IPS DF 6.9 (cell line): ENCODE measurements at regions not wholly inside any gene's neighbourhood (a gene's known extent, or its start where the extent isn't known, plus 50 kb on each side); places are given as distances from the start of the nearest gene placed in this dataset.

Experiments used
- DNase-seq: peaks from one replicate; pipeline ENCODE4 v3.0.0-alpha.2; 2013; ENCODE audit warnings: low read depth, low spot score
- H3K27ac ChIP-seq: one replicate; pipeline ENCODE4 v1.5.1; 2013; ENCODE audit warnings: low read length, control low read depth
- H3K27me3 ChIP-seq: 2 replicates; pipeline ENCODE4 v1.6.1; 2013; ENCODE audit warnings: mild to moderate bottlenecking, low read length; ENCODE audit not compliant: control insufficient read depth, insufficient read depth
- H3K36me3 ChIP-seq: 2 replicates; pipeline ENCODE4 v1.6.1; 2013; ENCODE audit warnings: low read length; ENCODE audit not compliant: control insufficient read depth, insufficient read depth
- H3K4me1 ChIP-seq: 2 replicates; pipeline ENCODE4 v1.6.1; 2013; ENCODE audit warnings: low read length; ENCODE audit not compliant: control insufficient read depth, insufficient read depth
- H3K4me3 ChIP-seq: 2 replicates; pipeline ENCODE4 v1.5.1; 2013; ENCODE audit warnings: mild to moderate bottlenecking, low read length
- H3K9me3 ChIP-seq: 2 replicates; pipeline ENCODE4 v1.6.1; 2013; ENCODE audit warnings: low read length, inconsistent platforms; ENCODE audit not compliant: control insufficient read depth, insufficient read depth
- whole genome bisulfite sequencing: extraction: QIAGEN DNeasy Blood & Tissue Kit; methylation state at CpG from one replicate; pipeline ENCODE4 v1.1.7; 2013; ENCODE audit warnings: mixed read lengths, missing lambda C conversion rate; ENCODE audit not compliant: insufficient read length, insufficient coverage; 5-methylcytosine and 5-hydroxymethylcytosine counted together

GRCh38 chr20:57990396-57990987, 238.0 kb downstream of the ANKRD60 start:
- WGBS = no CpG with 5 or more reads among the region's 8 CpGs
- Histone ChIP-seq H3K27ac (no peak overlapping the region), H3K36me3 (no peaks in the 10 kb centered on the region), H3K4me1 (no peaks in the 10 kb centered on the region), H3K9me3 (no peaks in the 10 kb centered on the region), H3K27me3 (no peaks in the 10 kb centered on the region), H3K4me3 (no peak overlapping the region)
- no peak for DNase-seq

DNA sequence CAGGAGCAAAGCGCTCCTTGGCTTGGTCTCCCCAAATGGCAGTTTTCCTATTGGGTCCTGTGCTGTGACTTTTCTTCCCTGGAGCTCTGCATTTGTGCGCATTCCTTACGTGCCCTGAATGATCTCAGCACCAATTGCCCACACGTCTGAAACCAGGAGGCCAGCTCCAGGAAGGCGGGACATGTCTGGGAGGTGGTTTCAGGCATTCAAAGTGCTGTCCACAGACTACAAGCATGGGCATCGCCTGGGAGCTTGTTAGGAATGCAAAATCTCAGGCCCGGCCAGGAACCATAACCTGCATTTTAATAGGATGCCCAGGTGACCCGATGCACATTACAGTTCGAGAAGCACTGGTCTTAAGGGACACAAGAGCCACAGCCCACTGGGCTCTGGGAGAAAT, 239.6 kb downstream of the ANKRD60 start:
- no peak overlapping the region for H3K27ac ChIP-seq
- H3K4me3 ChIP-seq = no peak overlapping the region
- no peaks in the 10 kb centered on the region for H3K27me3 ChIP-seq
- no peaks in the 10 kb centered on the region for H3K9me3 ChIP-seq
- WGBS = no CpG with 5 or more reads among the region's 9 CpGs
- no peak for DNase-seq
- H3K4me1 ChIP-seq = no peaks in the 10 kb centered on the region
- no peaks in the 10 kb centered on the region for H3K36me3 ChIP-seq

GRCh38 chr20:57988422-57988821, 240.0 kb downstream of the ANKRD60 start:
- H3K27ac ChIP-seq = no peak overlapping the region
- no peaks in the 10 kb centered on the region for H3K36me3 ChIP-seq
- DNase-seq = no peak
- H3K27me3 ChIP-seq = no peaks in the 10 kb centered on the region
- WGBS = 100% methylated on average over 1 of the region's 3 CpGs
- H3K4me1 ChIP-seq = no peaks in the 10 kb centered on the region
- no peak overlapping the region for H3K4me3 ChIP-seq
- H3K9me3 ChIP-seq = no peaks in the 10 kb centered on the region

- Histone ChIP-seq H3K9me3 (no peaks in the 10 kb centered on the region), H3K4me1 (no peaks in the 10 kb centered on the region), H3K36me3 (no peaks in the 10 kb centered on the region), H3K4me3 (no peak overlapping the region), H3K27me3 (no peaks in the 10 kb centered on the region), H3K27ac (no peak overlapping the region)
- DNase-seq = no peak
- WGBS = no CpG with 5 or more reads among the region's 6 CpGs
These were observed 240.8 kb downstream of the ANKRD60 start for GRCh38 chr20:57987659-57988058.

GRCh38 chr20:57986666-57987065, 241.8 kb downstream of the ANKRD60 start:
- DNase-seq = no peak
- H3K9me3 ChIP-seq = no peaks in the 10 kb centered on the region
- H3K4me1 ChIP-seq = no peaks in the 10 kb centered on the region
- no peak overlapping the region for H3K4me3 ChIP-seq
- H3K27me3 ChIP-seq = no peaks in the 10 kb centered on the region
- no peaks in the 10 kb centered on the region for H3K36me3 ChIP-seq
- H3K27ac ChIP-seq = no peak overlapping the region
- WGBS = no CpG with 5 or more reads among the region's 6 CpGs

GRCh38 chr20:57985278-57985677, 243.2 kb downstream of the ANKRD60 start:
- H3K36me3 ChIP-seq = no peaks in the 10 kb centered on the region

DNA sequence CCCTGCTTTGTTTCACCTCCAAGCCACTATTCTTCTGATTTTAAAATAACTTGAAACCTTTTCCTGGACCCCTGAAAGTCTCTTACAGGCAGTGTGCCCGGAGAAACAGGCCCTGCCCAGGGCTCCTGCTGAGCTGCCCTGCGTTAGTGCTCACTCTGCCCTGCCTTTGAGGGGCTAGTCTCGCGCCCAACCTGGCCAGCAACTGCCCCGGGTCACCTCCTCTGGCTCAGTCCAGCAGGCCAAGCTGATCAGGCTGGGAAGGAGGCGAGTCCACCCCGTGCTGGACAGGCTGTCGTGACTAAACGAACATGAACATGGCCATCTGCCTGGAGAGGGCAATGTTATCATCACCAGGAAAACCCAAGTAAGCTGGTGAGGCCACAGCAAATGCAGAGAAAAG, 245.4 kb downstream of the ANKRD60 start:
- Histone ChIP-seq H3K27me3 (no peaks in the 10 kb centered on the region), H3K9me3 (no peaks in the 10 kb centered on the region), H3K4me1 (no peaks in the 10 kb centered on the region), H3K4me3 (no peak overlapping the region), H3K36me3 (no peaks in the 10 kb centered on the region), H3K27ac (no peak overlapping the region)
- no peak for DNase-seq
- WGBS = no CpG with 5 or more reads among the region's 9 CpGs

More at GRCh38 chr20:57985278-57985677, 243.2 kb downstream of the ANKRD60 start:
- no peak overlapping the region for H3K27ac ChIP-seq
- no peaks in the 10 kb centered on the region for H3K27me3 ChIP-seq
- whole genome bisulfite sequencing = no CpG with 5 or more reads among the region's 5 CpGs
- no peaks in the 10 kb centered on the region for H3K9me3 ChIP-seq
- no peak overlapping the region for H3K4me3 ChIP-seq
- DNase-seq = no peak
- no peaks in the 10 kb centered on the region for H3K4me1 ChIP-seq

DNA sequence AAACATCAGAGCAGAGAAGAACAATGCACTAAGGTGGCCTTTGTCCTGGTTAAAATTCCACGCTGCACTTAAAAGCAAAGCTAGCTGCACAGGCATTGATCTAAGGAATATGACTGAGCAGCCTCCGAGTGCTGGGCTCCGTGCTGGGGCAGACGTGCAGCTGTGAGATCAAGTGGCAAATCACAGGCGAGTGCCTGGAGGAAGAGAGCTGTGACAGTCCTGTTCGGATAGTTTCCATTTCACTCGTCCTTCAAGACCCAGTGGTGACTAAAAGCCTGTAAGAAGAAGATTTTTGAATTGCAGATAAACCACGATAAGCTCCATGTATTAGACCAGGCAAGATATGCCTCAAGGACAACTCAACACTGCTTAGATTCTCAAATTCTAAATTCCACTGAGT, 247.9 kb downstream of the ANKRD60 start:
- no CpG with 5 or more reads among the region's 8 CpGs for whole genome bisulfite sequencing
- Histone ChIP-seq H3K4me3 (no peak overlapping the region), H3K4me1 (no peaks in the 10 kb centered on the region), H3K27ac (no peak overlapping the region), H3K9me3 (no peaks in the 10 kb centered on the region), H3K36me3 (no peaks in the 10 kb centered on the region), H3K27me3 (no peaks in the 10 kb centered on the region)
- no peak for DNase-seq

DNA sequence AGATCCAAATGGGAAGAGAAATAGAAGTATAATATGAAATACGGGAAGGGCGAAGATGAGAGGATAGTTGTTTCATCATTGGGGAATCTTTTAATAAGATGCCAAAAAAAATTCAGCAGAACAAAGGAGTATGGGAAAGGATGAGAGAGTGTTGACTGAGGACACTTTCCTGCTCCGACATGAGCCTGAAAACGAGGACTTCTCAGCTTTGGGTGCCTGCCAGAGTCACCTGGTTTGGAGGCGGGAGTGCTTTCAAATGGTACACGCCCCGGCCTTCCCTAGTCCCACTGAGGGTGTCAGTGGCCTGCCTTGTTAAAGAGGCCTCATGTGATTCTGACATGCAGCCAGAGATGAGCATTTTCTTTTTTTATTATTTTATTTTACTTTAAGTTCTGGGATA, 250.9 kb downstream of the ANKRD60 start:
- H3K4me3 ChIP-seq = no peak overlapping the region
- no peaks in the 10 kb centered on the region for H3K4me1 ChIP-seq
- H3K36me3 ChIP-seq = no peaks in the 10 kb centered on the region; the same call in 1 of the 2 replicates
- no peaks in the 10 kb centered on the region for H3K9me3 ChIP-seq
- 100% methylated on average over 2 of the region's 7 CpGs for WGBS
- H3K27me3 ChIP-seq = no peaks in the 10 kb centered on the region
- DNase-seq = no peak
- H3K27ac ChIP-seq = no peak overlapping the region

DNA sequence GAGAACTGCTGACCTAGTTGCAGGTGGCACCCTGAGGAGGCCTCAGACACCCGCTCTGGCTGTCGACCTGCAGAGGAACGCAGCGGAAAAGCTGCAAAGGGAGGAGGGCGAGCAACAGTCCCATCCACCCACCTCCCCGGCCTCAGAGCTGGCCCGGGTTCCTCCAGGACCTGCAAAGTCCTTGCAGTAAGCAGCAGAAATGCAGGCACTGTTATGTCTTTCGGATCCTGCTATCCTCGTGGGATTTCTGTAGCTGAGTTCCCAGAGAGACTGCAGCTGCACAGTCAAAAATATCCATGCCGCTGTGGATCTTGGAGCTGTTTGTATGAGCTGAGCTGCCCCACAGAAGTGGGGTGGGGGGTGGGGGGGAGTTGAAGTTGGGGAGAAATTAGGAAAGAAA, 251.3 kb downstream of the ANKRD60 start:
- H3K4me3 ChIP-seq = no peak overlapping the region
- no peaks in the 10 kb centered on the region for H3K9me3 ChIP-seq
- no CpG with 5 or more reads among the region's 10 CpGs for WGBS
- no peaks in the 10 kb centered on the region for H3K4me1 ChIP-seq
- no peaks in the 10 kb centered on the region for H3K27me3 ChIP-seq
- no peak overlapping the region for H3K27ac ChIP-seq
- no peaks in the 10 kb centered on the region; the same call in 1 of the 2 replicates for H3K36me3 ChIP-seq
- no peak for DNase-seq

- 100% methylated on average over 1 of the region's 3 CpGs for WGBS
- H3K27ac ChIP-seq = no peak overlapping the region
- no peaks in the 10 kb centered on the region for H3K27me3 ChIP-seq
These were observed 253.6 kb downstream of the ANKRD60 start for GRCh38 chr20:57974863-57975262.

More at GRCh38 chr20:57974863-57975262, 253.6 kb downstream of the ANKRD60 start:
- H3K9me3 ChIP-seq = no peaks in the 10 kb centered on the region
- DNase-seq = no peak
- no peaks in the 10 kb centered on the region for H3K4me1 ChIP-seq
- no peaks in the 10 kb centered on the region; the same call in 1 of the 2 replicates for H3K36me3 ChIP-seq
- no peak overlapping the region for H3K4me3 ChIP-seq
